NCI-H510A treated with DMSO at 0.1 percent for 48 hours (cell line): ENCODE measurements at regions not wholly inside any gene's neighbourhood (a gene's known extent, or its start where the extent isn't known, plus 50 kb on each side); places are given as distances from the start of the nearest gene placed in this dataset.

Experiments used
- DNase-seq: peaks from one replicate; lab custom pipeline; 2025; lab: John Stamatoyannopoulos, UW

GRCh38 chr7:21146642-21147423 is 281.1 kb upstream of the SP4 start:
- DNase-seq = peak; percentile 12

GRCh38 chr7:21149809-21150208 is 278.1 kb upstream of the SP4 start:
- no peak for DNase-seq

DNA sequence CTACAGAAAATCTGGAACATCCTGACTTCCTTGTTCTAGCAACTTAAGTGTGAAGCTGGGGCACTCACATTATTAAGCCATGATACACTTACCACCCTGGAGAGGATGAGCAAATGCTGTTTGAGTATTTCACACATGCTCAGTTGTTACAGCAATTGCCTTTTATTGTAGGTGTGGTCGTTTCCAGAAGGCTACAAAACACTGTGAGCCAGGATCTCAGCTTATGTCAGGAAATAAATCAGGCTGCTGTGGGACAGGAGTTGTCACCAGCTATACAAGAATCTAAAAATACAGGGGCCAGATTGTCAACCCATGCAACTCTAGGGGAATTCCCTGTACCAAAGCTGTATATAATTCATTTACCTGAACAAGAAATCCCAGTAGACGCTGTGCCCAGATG is 273.3 kb upstream of the SP4 start:
- DNase-seq = no peak

DNA sequence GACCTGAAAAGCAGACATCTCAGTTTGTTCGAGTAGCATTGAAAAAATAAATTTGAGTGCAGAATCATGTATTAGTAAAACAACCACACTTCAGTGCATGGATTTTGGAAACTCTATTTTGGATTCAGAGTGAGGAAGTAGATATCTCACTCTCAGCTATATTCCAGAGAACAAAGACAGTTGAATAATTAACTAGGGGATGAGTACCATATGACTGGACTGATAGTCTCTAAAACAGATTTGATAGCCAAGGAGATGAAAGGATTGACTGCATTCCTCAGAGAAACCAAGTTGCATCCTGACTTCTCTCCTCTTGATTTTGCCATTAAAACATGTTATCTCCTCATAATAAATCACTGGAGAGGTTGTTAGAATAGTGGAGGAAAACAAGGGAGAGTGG is 268.4 kb upstream of the SP4 start:
- no peak for DNase-seq

DNA sequence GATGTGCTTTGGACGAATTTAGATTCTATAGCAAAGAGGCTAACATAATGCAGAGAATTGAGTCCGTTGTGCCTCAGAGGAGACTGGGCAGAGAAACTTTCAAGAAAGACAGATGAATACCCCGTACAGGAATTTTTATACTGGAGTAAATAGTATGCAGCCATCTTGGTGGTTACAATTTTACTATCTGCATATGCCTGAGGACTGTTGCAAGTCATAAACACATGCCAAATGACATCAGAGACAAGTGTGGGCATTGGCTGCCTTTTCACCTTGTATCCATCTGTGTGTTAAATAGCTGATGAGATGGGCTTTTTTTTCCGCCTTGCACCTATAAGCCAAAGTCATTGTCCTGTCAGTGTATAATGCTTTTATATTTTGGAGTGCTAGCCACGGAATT is 267.5 kb upstream of the SP4 start:
- no peak for DNase-seq

DNA sequence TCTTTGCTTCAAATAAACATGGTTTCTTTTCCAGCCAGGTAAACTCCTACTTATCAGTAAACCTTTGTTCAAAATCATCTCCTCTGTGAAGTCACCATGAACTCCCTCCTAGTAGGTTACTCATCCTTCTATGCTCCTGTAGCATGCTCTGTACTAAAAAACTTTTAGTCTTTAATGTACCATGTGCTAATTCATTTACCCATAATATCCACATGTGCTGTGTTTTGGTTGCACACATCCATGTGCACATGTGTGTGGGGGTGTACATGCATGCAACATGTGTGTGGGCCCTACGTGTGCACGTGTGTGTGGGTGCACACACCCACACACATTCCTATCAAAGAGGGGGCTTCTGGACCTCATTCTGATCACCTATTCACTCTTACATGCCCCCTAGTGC is 259.9 kb upstream of the SP4 start:
- DNase-seq = no peak

GRCh38 chr7:21169667-21170580 is 258.0 kb upstream of the SP4 start:
- DNase-seq = no peak

GRCh38 chr7:21172800-21173199 is 255.1 kb upstream of the SP4 start:
- no peak for DNase-seq

GRCh38 chr7:21173436-21173835 is 254.4 kb upstream of the SP4 start:
- no peak for DNase-seq

- no peak for DNase-seq
These were observed 252.2 kb upstream of the SP4 start for GRCh38 chr7:21175714-21176113.

DNA sequence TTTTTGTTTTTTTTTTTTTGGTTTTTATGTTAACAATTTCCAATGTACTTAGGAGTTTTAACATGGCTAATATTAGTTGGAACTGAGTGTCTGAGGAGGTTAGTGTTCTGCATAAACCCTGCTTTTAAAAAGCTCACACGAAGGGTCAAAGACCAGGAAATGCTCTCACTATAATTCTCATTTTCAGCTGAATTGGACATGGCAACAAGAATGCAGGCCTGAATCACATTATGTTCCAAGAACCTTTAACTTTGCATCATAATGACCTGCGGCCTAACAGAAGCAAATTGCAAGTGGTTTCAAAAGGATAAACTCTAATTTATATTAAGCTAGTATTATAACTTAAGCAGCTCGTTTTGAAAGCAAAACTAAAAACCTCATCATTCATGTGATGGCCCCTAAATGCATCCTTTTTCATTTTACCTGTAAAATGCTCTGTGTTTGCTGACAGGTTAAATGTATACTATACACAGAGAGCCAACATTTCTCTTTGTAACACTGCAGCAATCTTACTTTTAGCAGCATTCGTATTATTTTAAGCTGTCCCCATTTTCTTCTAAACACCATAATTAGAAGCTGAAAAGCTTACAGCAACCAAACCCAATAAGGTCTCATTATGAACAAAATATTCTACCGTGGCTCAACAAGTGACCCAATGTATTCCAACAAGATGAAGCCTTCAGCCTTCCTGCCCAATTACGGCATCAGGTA is 242.8 kb upstream of the SP4 start:
- no peak for DNase-seq

DNA sequence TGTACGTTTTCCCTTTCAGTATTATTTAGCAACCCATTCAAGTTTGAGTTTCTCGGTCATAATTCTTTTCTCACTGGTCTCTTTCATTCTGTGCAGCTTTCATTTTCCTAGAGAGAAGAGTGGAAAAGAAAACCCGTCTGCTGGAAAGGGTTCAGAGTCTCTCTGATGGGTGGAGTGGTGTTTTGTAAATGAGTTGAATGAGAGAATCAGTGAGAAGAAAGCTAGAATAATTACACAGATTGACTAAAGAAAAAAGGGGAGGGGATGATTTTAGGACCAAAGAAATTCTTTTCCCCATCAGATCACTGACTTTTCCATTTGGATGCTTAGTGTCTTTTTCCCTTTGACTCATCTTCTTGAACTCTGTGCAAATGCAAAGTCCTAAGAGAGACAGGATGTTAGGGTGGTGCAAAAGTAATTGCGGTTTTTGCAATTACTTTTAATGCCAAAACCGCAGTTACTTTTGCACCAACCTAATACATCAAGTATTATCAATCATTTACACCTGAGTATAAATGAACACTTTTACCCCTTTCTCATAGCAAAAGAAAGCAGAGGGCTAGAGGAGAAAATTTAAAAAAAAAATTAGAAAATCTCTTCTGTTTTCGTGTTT is 242.1 kb upstream of the SP4 start:
- DNase-seq = no peak

GRCh38 chr7:21191321-21192073 is 236.4 kb upstream of the SP4 start:
- DNase-seq = peak; percentile 7

- no peak for DNase-seq
These were observed 235.2 kb upstream of the SP4 start for GRCh38 chr7:21192657-21193056.

DNA sequence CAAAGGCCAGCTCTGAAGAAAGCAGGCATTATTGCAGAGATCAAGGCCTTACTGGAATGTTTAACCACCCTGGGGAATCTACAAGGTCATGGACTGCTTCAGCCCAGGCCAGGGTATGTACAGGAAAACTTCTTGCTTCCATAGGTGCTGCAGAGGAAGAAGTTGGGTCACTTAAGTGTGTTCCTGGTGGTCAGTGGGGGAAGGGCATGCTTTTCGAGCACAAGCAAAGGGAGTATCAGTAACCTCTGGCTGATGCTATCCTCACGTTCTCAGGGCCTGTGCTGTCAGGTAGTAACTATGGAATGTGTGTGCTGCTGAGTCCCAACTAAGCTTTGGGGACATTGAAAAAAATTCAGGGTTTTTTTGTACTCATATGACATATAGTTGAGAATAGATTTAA is 234.0 kb upstream of the SP4 start:
- no peak for DNase-seq

DNA sequence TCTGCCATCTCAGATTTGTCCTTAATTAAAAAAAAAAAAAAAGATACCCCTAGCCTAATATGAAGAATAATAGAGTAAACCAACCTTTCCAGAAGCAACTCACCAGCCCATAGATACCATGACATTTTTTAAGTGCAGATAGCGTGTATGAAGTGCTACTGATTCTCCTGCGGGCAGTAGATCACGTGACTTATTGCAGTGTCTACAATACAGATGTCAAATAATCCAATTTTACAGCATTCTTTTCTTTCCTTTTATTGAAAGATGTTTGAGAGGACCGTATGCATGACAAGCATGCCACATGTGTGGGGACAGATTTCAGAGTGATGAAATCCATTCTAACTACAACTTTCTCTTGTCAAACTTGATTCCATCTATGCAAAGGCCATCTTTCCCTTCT is 232.9 kb upstream of the SP4 start:
- DNase-seq = no peak

DNA sequence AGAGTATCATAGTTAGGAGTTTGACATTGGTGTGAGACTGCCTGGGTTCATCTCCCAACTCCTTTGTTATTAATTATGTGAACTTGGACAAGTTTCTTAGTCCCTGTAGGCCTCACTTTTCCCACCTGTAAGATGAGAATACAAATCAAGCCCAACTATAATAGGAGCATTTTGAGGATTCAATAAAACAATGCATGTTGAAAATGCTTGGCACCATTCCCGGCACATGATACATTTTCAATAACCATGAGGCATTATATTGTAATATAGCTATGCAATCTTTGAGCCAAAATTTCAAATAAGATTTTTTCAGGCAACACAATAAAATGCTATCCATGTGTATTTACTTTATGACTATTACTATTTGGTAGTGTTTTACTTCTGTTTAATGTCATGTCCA is 229.0 kb upstream of the SP4 start:
- DNase-seq = no peak

DNA sequence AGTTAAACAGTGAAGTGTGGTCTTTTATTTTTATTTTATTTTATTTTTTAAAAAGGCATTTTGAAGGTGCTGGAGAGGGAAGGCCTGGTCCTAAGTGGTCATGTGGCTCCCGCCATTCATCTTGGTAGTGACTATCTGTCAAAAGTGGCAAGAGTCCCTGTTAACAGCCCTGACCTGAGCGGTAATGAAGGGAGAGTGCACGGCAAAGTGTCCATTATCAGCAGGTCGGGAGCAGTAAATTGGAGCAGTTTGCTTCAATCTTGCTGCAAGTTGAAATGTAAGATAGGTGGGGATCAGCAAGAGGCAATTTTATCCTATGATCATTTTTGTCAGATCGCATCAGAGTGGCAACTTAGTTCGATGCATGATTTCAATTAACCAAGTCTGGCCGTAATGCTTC is 227.4 kb upstream of the SP4 start:
- DNase-seq = no peak

GRCh38 chr7:21214657-21215056 is 213.2 kb upstream of the SP4 start:
- no peak for DNase-seq

DNA sequence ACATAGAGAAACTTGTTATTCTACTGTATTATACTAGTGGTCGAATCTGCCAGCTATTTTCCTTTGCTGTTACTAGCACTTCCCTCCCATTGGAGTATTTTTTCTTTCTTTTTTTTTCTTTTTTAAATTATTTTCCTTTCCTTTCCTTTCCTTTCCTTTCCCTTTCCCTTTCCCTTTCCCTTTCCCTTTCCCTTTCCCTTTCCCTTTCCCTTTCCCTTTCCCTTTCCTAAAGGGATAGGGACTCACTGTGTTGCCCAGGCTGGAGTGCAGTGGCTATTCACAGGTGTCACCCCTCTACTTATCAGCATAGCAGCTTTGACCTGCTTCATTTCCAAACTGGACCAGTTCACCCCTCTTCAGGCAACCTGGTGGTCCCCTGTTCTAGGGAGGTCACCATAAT is 212.6 kb upstream of the SP4 start:
- DNase-seq = no peak

GRCh38 chr7:21217365-21217764 is 210.5 kb upstream of the SP4 start:
- no peak for DNase-seq

GRCh38 chr7:21218155-21218554 is 209.7 kb upstream of the SP4 start:
- no peak for DNase-seq
